ENCODE measurements at regions not wholly inside any gene's neighbourhood (a gene's known extent, or its start where the extent isn't known, plus 50 kb on each side); places are given as distances from the start of the nearest gene placed in this dataset.
"Not testable (repeated sequence)": the region's sequence is repeated elsewhere in the genome, so short reads cannot be mapped to it uniquely, and the experiment has no call there.

DNA sequence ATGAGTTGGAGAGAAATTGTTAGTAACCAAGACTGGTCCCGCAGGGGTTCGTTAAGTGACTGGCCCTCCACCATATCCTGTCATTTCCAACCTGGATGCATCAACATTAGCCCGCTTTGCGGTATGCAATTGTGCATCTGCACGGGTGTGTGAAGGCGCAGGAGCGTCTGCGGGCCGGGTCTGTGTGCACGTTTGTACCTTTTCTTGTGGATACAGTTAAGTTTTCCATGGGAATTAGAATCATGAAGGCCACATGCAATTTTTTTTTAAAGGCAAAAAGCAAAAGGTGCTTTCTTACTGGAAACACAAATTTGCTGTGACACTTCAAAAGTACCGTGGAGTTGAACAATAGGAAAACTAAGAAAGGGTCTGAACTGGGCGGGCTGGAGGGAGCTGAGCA lies 355.4 kb upstream of the ZFHX3 start:
- no peak for DNase-seq (ENCODE audit: low read depth)
- in situ Hi-C loops (cut with HindIII; ENCODE audit: low sequenced_read_pairs) = no loop called here
- TF ChIP-seq, protein P1, sequence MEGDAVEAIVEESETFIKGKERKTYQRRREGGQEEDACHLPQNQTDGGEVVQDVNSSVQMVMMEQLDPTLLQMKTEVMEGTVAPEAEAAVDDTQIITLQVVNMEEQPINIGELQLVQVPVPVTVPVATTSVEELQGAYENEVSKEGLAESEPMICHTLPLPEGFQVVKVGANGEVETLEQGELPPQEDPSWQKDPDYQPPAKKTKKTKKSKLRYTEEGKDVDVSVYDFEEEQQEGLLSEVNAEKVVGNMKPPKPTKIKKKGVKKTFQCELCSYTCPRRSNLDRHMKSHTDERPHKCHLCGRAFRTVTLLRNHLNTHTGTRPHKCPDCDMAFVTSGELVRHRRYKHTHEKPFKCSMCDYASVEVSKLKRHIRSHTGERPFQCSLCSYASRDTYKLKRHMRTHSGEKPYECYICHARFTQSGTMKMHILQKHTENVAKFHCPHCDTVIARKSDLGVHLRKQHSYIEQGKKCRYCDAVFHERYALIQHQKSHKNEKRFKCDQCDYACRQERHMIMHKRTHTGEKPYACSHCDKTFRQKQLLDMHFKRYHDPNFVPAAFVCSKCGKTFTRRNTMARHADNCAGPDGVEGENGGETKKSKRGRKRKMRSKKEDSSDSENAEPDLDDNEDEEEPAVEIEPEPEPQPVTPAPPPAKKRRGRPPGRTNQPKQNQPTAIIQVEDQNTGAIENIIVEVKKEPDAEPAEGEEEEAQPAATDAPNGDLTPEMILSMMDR (IDR thresholded peaks at IDR 0.05; ENCODE audit: low read depth, low read length, missing control alignments) = no peak
- no peak overlapping the region for H3K4me3 ChIP-seq (ENCODE audit: low read depth, low read length)

DNA sequence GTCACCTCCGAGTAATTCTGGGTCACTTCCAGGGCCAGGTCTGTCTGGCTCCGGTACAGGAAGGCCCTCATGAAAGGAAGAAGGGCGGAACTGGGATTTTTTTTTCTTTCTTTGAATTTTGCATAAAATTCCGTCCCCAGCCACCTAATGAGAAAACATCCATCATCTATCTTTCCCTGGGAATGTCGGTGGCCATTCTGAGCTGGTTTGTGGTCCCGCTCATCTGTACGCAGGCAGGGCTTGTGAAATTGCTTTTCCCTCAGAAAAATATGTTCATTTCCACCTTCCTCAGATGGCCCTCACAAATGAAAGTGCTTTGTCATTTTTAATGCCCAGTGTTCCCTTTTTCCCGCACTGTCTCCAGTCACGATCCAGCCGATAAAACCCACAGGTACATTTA lies 353.0 kb upstream of the ZFHX3 start:
- in situ Hi-C loops (cut with HindIII; ENCODE audit: low sequenced_read_pairs) = no loop called here
- TF ChIP-seq, protein P1 (IDR thresholded peaks at IDR 0.05; ENCODE audit: low read depth, low read length, missing control alignments) = no peak
- DNase-seq (ENCODE audit: low read depth) = no peak
- H3K4me3 ChIP-seq (ENCODE audit: low read depth, low read length) = no peak overlapping the region

DNA sequence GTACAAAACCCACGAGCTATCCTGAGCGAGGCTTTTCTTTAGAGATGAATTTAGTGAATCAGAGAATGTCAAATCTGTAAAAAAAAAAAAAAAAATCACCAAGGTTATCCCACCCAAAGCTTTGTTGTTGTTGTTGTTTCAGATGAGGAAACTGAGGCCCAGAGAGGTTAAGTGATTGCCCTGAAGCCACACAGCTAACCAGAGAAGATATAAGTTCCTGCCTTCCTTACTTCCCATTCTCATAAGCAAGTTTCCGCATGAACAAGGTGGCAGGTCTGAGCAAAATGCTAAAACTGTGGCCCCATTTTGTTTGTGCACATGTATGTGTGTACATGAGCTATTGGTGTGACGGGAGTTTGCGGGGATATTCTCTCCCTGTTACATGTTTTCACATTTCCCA lies 352.1 kb upstream of the ZFHX3 start:
- TF ChIP-seq, protein P1 (IDR thresholded peaks at IDR 0.05; ENCODE audit: low read depth, low read length, missing control alignments) = no peak
- DNase-seq (ENCODE audit: low read depth) = no peak
- in situ Hi-C loops (cut with HindIII; ENCODE audit: low sequenced_read_pairs) = no loop called here

DNA sequence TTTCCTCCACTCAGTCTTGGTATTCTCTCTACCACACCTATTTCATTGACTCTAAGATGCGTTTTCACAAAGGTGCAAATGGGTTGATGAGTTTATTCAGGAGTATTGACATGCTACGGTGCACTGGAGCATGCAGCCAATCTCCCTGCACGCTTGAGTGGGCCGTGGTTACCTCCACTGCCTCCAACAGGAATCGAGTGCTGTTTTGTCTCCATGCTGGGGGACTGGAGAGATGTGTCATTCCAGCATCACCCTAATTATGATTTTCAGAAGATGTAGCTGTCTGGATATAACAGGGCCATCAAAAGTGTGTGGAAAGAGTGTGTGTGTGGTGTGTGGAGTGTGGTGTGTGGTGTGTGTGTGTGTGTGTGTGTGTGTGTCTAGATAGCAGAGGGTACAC lies 351.6 kb upstream of the ZFHX3 start:
- in situ Hi-C loops (cut with HindIII; ENCODE audit: low sequenced_read_pairs) = no loop called here
- TF ChIP-seq, protein P1 (IDR thresholded peaks at IDR 0.05; ENCODE audit: low read depth, low read length, missing control alignments) = no peak
- no peak for DNase-seq (ENCODE audit: low read depth)
- no peak overlapping the region for H3K4me3 ChIP-seq (ENCODE audit: low read depth, low read length)

More for the DNA sequence above, 352.1 kb upstream of the ZFHX3 start:
- no peak overlapping the region for H3K4me3 ChIP-seq (ENCODE audit: low read depth, low read length)

DNA sequence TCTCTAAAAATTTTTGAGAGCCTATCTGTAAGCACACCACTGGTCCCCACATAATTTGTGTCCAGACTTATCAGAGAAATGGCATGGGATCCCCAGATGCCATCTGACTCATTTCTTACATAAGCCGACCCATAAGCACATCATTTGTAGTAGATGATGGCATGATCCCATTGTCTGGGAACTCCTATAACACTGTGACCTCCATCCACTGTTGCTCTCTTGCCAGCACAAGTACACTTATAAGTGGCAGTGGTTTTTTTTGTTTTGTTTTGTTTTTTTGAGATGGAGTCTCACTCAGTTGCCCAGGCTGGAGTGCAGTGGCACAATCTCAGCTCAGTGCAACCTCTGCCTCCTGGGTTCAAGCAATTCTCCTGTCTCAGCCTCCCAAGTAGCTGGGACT lies 350.7 kb upstream of the ZFHX3 start:
- in situ Hi-C loops (cut with HindIII; ENCODE audit: low sequenced_read_pairs); H3K4me3 ChIP-seq (ENCODE audit: low read depth, low read length); DNase-seq (ENCODE audit: low read depth): not testable (repeated sequence)

DNA sequence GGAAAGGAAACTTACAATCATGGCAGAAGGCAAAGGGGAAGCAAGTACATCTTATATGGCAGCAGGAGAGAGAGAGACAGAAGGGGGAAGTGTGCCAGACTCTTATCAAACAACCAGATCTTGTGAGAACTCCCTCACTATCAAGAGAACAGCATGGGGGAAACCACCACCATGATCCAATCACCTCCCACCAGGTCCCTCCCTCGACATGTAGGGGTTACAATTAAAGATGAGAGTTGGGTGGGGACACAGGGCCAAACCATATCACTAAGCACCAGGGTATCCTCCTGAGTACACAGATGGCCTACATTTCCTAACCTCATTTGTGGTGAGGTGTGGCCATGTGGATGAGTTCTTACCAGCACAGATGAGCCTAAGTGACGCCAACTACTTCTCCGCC lies 348.6 kb upstream of the ZFHX3 start:
- DNase-seq (ENCODE audit: low read depth) = no peak
- in situ Hi-C loops (cut with HindIII; ENCODE audit: low sequenced_read_pairs) = no loop called here
- TF ChIP-seq, protein P1 (IDR thresholded peaks at IDR 0.05; ENCODE audit: low read depth, low read length, missing control alignments) = no peak
- no peak overlapping the region for H3K4me3 ChIP-seq (ENCODE audit: low read depth, low read length)

DNA sequence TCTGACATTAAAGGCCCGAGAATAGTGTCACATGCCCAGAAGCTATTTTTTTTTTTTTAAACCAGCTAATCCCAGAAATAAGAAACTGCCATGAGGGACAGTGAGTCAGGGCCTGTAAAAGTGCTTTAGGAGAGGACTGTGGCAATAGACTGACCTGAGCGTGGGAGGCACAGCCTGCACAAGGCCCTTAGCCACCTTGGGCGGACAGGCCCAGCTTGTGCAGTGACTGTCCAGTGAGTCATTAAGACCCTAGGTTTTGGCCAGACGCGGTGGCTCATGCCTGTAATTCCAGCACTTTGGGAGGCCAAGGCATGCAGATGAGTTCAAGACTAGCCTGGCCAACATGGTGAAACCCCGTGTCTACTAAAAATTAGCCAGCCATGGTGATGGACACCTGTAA lies 343.0 kb upstream of the ZFHX3 start:
- in situ Hi-C loops (cut with HindIII; ENCODE audit: low sequenced_read_pairs) = no loop called here
- TF ChIP-seq, protein P1 (IDR thresholded peaks at IDR 0.05; ENCODE audit: low read depth, low read length, missing control alignments) = no peak
- no peak for DNase-seq (ENCODE audit: low read depth)
- no peak overlapping the region for H3K4me3 ChIP-seq (ENCODE audit: low read depth, low read length)

Data from astrocyte of the cerebellum (primary cell).